Smooth muscle cell (in vitro differentiated cells): ENCODE measurements at regions not wholly inside any gene's neighbourhood (a gene's known extent, or its start where the extent isn't known, plus 50 kb on each side); places are given as distances from the start of the nearest gene placed in this dataset.
A peak's percentile ranks its signal among the peaks of the same experiment; 100 is the strongest.

Source experiments
- DNase-seq: peaks from one replicate; lab custom pipeline; 2025; ENCODE audit not compliant: unreplicated experiment; lab: John Stamatoyannopoulos, UW
- H2AFZ ChIP-seq: fragments of 200-600 bp; sonication (generic); 2 replicates; pipeline ENCODE4 v1.6.0; 2016; ENCODE audit warnings: antibody characterized with exemption, low read depth, mild to moderate bottlenecking
- H3F3A ChIP-seq: fragments of 200-600 bp; sonication (generic); 2 replicates; pipeline ENCODE4 v1.6.0; 2017; ENCODE audit warnings: antibody characterized with exemption, low read depth
- H3K27ac ChIP-seq: fragments of 200-600 bp; sonication (generic); 2 replicates; pipeline ENCODE4 v1.5.1; 2016; ENCODE audit warnings: low read depth, mild to moderate bottlenecking
- H3K27me3 ChIP-seq: fragments of 200-600 bp; sonication (generic); 2 replicates; pipeline ENCODE4 v1.6.1; 2016; ENCODE audit warnings: low read depth, mild to moderate bottlenecking
- H3K36me3 ChIP-seq: fragments of 200-600 bp; sonication (generic); 2 replicates; pipeline ENCODE4 v1.5.1; 2016; ENCODE audit warnings: low read depth
- H3K4me1 ChIP-seq: fragments of 200-600 bp; sonication (generic); 2 replicates; pipeline ENCODE4 v1.5.1; 2016; ENCODE audit warnings: low read depth
- H3K4me2 ChIP-seq: fragments of 200-600 bp; sonication (generic); 2 replicates; pipeline ENCODE4 v1.6.0; 2016; ENCODE audit warnings: mild to moderate bottlenecking
- H3K4me3 ChIP-seq: fragments of 200-600 bp; sonication (generic); 2 replicates; pipeline ENCODE4 v1.5.1; 2016; ENCODE audit warnings: mild to moderate bottlenecking
- H3K79me2 ChIP-seq: fragments of 200-600 bp; sonication (generic); 2 replicates; pipeline ENCODE4 v1.6.0; 2016; ENCODE audit warnings: low read depth, mild to moderate bottlenecking
- H3K9ac ChIP-seq: fragments of 200-600 bp; sonication (generic); 2 replicates; pipeline ENCODE4 v1.6.0; 2016; ENCODE audit warnings: low read depth
- H3K9me3 ChIP-seq: fragments of 200-600 bp; sonication (generic); replicated peaks from 2 replicates; pipeline ENCODE4 v1.5.1; 2016; ENCODE audit warnings: low read depth
- H4K20me1 ChIP-seq: fragments of 200-600 bp; sonication (generic); 2 replicates; pipeline ENCODE4 v1.6.0; 2016; ENCODE audit warnings: low read depth
- WGBS: methylation state at CpG from one replicate; pipeline ENCODE4 v1.1.7; 2016; ENCODE audit warnings: low lambda C conversion rate; 5-methylcytosine and 5-hydroxymethylcytosine counted together
- TF ChIP-seq, protein P1 (sequence below): fragments of 200-600 bp; sonication (generic); IDR thresholded peaks from 2 replicates; pipeline ENCODE4 v1.5.1; 2017; ENCODE audit warnings: borderline replicate concordance, mild to moderate bottlenecking, antibody characterized with exemption; ENCODE audit not compliant: insufficient read depth, poor library complexity, severe bottlenecking

DNA sequence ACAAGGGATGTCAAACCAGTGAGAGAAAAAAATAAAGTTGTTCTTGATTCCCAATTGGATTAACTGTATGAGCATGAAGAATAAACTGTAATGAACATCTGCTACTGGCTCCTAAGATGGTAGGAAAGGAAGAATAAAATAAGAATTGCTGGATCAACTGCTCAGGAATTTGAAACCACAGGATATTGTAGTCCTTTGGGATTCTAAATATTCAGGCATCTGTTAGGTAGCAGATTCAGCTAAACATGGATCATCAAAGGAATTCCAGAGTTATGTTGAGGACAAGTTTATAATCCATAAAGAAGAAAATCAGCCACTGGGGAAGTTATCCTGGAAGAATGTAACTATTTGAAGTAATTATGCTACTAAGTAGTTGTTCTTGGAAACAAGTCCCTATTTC lies 65.8 kb downstream of the ISL1 start:
- H3K4me2 ChIP-seq = no peak overlapping the region
- TF ChIP-seq, protein P1, sequence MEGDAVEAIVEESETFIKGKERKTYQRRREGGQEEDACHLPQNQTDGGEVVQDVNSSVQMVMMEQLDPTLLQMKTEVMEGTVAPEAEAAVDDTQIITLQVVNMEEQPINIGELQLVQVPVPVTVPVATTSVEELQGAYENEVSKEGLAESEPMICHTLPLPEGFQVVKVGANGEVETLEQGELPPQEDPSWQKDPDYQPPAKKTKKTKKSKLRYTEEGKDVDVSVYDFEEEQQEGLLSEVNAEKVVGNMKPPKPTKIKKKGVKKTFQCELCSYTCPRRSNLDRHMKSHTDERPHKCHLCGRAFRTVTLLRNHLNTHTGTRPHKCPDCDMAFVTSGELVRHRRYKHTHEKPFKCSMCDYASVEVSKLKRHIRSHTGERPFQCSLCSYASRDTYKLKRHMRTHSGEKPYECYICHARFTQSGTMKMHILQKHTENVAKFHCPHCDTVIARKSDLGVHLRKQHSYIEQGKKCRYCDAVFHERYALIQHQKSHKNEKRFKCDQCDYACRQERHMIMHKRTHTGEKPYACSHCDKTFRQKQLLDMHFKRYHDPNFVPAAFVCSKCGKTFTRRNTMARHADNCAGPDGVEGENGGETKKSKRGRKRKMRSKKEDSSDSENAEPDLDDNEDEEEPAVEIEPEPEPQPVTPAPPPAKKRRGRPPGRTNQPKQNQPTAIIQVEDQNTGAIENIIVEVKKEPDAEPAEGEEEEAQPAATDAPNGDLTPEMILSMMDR = no peak
- H3F3A ChIP-seq = no peaks in the 10 kb centered on the region

GRCh38 chr5:51452562-51452961 lies 69.3 kb downstream of the ISL1 start:
- 91% methylated on average over 3 of the region's 3 CpGs for WGBS
- H3K9ac ChIP-seq = no peak overlapping the region
- TF ChIP-seq, protein P1 = no peak

More for the DNA sequence above, 65.8 kb downstream of the ISL1 start:
- peaks cover 14% of the 10 kb centered on the region for H3K27me3 ChIP-seq
- H2AFZ ChIP-seq = no peak overlapping the region
- no peaks in the 10 kb centered on the region for H4K20me1 ChIP-seq
- H3K79me2 ChIP-seq = no peaks in the 10 kb centered on the region
- DNase-seq = no peak
- H3K4me1 ChIP-seq = no peaks in the 10 kb centered on the region
- no peak overlapping the region for H3K27ac ChIP-seq
- H3K9ac ChIP-seq = no peak overlapping the region
- H3K9me3 ChIP-seq = no peaks in the 10 kb centered on the region
- H3K4me3 ChIP-seq = no peak overlapping the region
- H3K36me3 ChIP-seq = no peaks in the 10 kb centered on the region

GRCh38 chr5:51465165-51465564 lies 81.9 kb downstream of the ISL1 start:
- Histone ChIP-seq H3K9me3 (no peaks in the 10 kb centered on the region), H3K4me1 (peaks cover 15% of the 10 kb centered on the region), H3K9ac (no peak overlapping the region), H3F3A (no peaks in the 10 kb centered on the region), H3K27ac (peak overlapping the region; percentile 15), H3K4me2 (peak overlapping the region; percentile 78), H3K27me3 (no peaks in the 10 kb centered on the region), H4K20me1 (no peaks in the 10 kb centered on the region), H2AFZ (peak overlapping the region; percentile 96), H3K4me3 (peak overlapping the region; percentile 43), H3K36me3 (no peaks in the 10 kb centered on the region), H3K79me2 (no peaks in the 10 kb centered on the region)
- no peak for DNase-seq
- TF ChIP-seq, protein P1 = no peak
- WGBS = 23% methylated on average over 6 of the region's 6 CpGs

More at GRCh38 chr5:51452562-51452961, 69.3 kb downstream of the ISL1 start:
- no peaks in the 10 kb centered on the region for H3K36me3 ChIP-seq
- no peaks in the 10 kb centered on the region for H3K4me1 ChIP-seq
- H4K20me1 ChIP-seq = no peaks in the 10 kb centered on the region
- no peaks in the 10 kb centered on the region for H3F3A ChIP-seq
- no peak overlapping the region for H3K27ac ChIP-seq
- H3K4me2 ChIP-seq = no peak overlapping the region
- no peaks in the 10 kb centered on the region for H3K79me2 ChIP-seq
- no peak overlapping the region for H3K4me3 ChIP-seq
- no peaks in the 10 kb centered on the region for H3K9me3 ChIP-seq
- no peak overlapping the region for H2AFZ ChIP-seq
- no peak for DNase-seq
- no peaks in the 10 kb centered on the region for H3K27me3 ChIP-seq

DNA sequence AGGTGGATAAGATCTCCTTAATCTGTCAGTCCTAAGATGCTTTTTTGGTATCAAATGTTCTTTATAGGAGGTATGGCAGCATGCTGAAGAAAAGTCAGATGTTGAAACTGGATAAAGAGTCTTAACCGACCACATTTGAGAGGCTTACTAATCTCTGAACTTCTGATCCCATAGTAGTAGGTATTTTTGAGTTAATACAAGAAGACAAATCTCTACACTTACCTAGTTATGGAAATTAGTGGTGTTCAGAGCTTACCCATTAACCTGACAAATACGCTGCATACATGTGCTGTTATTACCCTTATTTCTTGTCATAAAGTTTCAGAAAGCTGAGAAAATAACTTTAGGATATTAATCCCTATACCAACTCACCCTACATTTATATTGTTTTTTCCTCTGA lies 83.0 kb downstream of the ISL1 start:
- no peaks in the 10 kb centered on the region for H3K27me3 ChIP-seq
- peaks cover 15% of the 10 kb centered on the region for H3K4me1 ChIP-seq
- DNase-seq = no peak
- peak overlapping the region; percentile 96 for H2AFZ ChIP-seq
- TF ChIP-seq, protein P1 = no peak
- H3K4me3 ChIP-seq = no peak overlapping the region
- H3K79me2 ChIP-seq = no peaks in the 10 kb centered on the region
- no peaks in the 10 kb centered on the region for H3F3A ChIP-seq
- no peak overlapping the region for H3K9ac ChIP-seq
- H3K9me3 ChIP-seq = no peaks in the 10 kb centered on the region
- no peak overlapping the region for H3K4me2 ChIP-seq
- no peaks in the 10 kb centered on the region for H4K20me1 ChIP-seq
- no peak overlapping the region for H3K27ac ChIP-seq
- H3K36me3 ChIP-seq = no peaks in the 10 kb centered on the region
- WGBS = 81% methylated on average over 2 of the region's 2 CpGs
